ENCODE measurements at regions not wholly inside any gene's neighbourhood (a gene's known extent, or its start where the extent isn't known, plus 50 kb on each side); places are given as distances from the start of the nearest gene placed in this dataset.
"Not testable (repeated sequence)": the region's sequence is repeated elsewhere in the genome, so short reads cannot be mapped to it uniquely, and the experiment has no call there.

- no peak for DNase-seq (ENCODE audit: low read depth, low spot score)
These were observed 1778.9 kb upstream of the CELF4 start for GRCh38 chr18:39344487-39344886.

- DNase-seq (ENCODE audit: low read depth, low spot score): no peak
These were observed 1775.5 kb upstream of the CELF4 start for GRCh38 chr18:39341129-39341528.

GRCh38 chr18:39340418-39340817 lies 1774.8 kb upstream of the CELF4 start:
- DNase-seq (ENCODE audit: low read depth, low spot score): no peak

- DNase-seq (ENCODE audit: low read depth, low spot score): no peak
These were observed 1764.1 kb upstream of the CELF4 start for GRCh38 chr18:39329496-39330275.

- DNase-seq (ENCODE audit: low read depth, low spot score): no peak
These were observed 1761.2 kb upstream of the CELF4 start for GRCh38 chr18:39326772-39327171.

GRCh38 chr18:39325973-39326372 lies 1760.4 kb upstream of the CELF4 start:
- no peak for DNase-seq (ENCODE audit: low read depth, low spot score)

GRCh38 chr18:39319141-39319540 lies 1753.5 kb upstream of the CELF4 start:
- no peak for DNase-seq (ENCODE audit: low read depth, low spot score)

GRCh38 chr18:39318462-39318861 lies 1752.9 kb upstream of the CELF4 start:
- no peak for DNase-seq (ENCODE audit: low read depth, low spot score)

- no peak for DNase-seq (ENCODE audit: low read depth, low spot score)
These were observed 1752.4 kb upstream of the CELF4 start for GRCh38 chr18:39318008-39318407.

- DNase-seq (ENCODE audit: low read depth, low spot score): no peak
These were observed 1749.0 kb upstream of the CELF4 start for GRCh38 chr18:39314595-39314994.

- DNase-seq (ENCODE audit: low read depth, low spot score): no peak
These were observed 1748.4 kb upstream of the CELF4 start for GRCh38 chr18:39313992-39314391.

- DNase-seq (ENCODE audit: low read depth, low spot score): no peak
These were observed 1745.6 kb upstream of the CELF4 start for GRCh38 chr18:39311111-39311712.

- not testable (repeated sequence) for DNase-seq (ENCODE audit: low read depth, low spot score)
These were observed 1743.4 kb upstream of the CELF4 start for GRCh38 chr18:39308931-39309521.

GRCh38 chr18:39305766-39306165 lies 1740.2 kb upstream of the CELF4 start:
- DNase-seq (ENCODE audit: low read depth, low spot score): no peak

GRCh38 chr18:39302481-39302880 lies 1736.9 kb upstream of the CELF4 start:
- no peak for DNase-seq (ENCODE audit: low read depth, low spot score)

- no peak for DNase-seq (ENCODE audit: low read depth, low spot score)
These were observed 1733.6 kb upstream of the CELF4 start for GRCh38 chr18:39299152-39299551.

GRCh38 chr18:39297225-39297624 lies 1731.6 kb upstream of the CELF4 start:
- no peak for DNase-seq (ENCODE audit: low read depth, low spot score)

GRCh38 chr18:39296293-39296888 lies 1730.8 kb upstream of the CELF4 start:
- no peak for DNase-seq (ENCODE audit: low read depth, low spot score)

- no peak for DNase-seq (ENCODE audit: low read depth, low spot score)
These were observed 1711.2 kb upstream of the CELF4 start for GRCh38 chr18:39276764-39277163.

GRCh38 chr18:39274535-39274934 lies 1708.9 kb upstream of the CELF4 start:
- DNase-seq (ENCODE audit: low read depth, low spot score): no peak

GRCh38 chr18:39272230-39272629 lies 1706.6 kb upstream of the CELF4 start:
- no peak for DNase-seq (ENCODE audit: low read depth, low spot score)

- DNase-seq (ENCODE audit: low read depth, low spot score): no peak
These were observed 1706.1 kb upstream of the CELF4 start for GRCh38 chr18:39271654-39272053.
